ENCODE measurements at regions not wholly inside any gene's neighbourhood (a gene's known extent, or its start where the extent isn't known, plus 50 kb on each side); places are given as distances from the start of the nearest gene placed in this dataset.

DNA sequence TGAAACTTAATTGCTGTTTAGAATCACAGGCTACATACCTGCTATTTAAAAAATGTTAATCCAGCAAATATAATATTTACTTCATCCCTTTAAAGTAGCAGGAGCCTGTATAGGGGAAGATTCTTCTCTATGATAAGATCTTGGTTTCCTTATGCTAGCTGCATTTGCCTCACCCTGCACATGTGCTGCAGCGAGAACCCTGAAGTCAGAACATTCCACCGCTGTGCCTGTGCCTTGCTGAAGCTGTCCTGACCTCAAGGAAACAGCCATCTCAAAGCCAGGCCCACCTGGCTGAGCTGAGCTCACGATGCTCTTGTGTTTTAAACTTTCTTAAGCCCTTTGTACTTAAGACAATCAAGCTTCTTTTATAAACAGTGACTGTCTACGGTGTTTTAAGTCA lies 355.0 kb upstream of the PCDH20 start:
- no peaks in the 10 kb centered on the region; the same call in 1 of the 2 replicates for H3K36me3 Mint-ChIP-seq (ENCODE audit: low read depth)
- no peak for DNase-seq
- H3K27ac Mint-ChIP-seq: no peak overlapping the region
- TF ChIP-seq, protein P1, sequence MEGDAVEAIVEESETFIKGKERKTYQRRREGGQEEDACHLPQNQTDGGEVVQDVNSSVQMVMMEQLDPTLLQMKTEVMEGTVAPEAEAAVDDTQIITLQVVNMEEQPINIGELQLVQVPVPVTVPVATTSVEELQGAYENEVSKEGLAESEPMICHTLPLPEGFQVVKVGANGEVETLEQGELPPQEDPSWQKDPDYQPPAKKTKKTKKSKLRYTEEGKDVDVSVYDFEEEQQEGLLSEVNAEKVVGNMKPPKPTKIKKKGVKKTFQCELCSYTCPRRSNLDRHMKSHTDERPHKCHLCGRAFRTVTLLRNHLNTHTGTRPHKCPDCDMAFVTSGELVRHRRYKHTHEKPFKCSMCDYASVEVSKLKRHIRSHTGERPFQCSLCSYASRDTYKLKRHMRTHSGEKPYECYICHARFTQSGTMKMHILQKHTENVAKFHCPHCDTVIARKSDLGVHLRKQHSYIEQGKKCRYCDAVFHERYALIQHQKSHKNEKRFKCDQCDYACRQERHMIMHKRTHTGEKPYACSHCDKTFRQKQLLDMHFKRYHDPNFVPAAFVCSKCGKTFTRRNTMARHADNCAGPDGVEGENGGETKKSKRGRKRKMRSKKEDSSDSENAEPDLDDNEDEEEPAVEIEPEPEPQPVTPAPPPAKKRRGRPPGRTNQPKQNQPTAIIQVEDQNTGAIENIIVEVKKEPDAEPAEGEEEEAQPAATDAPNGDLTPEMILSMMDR (IDR thresholded peaks at IDR 0.05): no peak
- no peak overlapping the region for H3K4me3 Mint-ChIP-seq
- H3K4me1 Mint-ChIP-seq (ENCODE audit: low read depth): no peaks in the 10 kb centered on the region
- H3K27me3 Mint-ChIP-seq (ENCODE audit: insufficient read depth): no peaks in the 10 kb centered on the region
- H3K9me3 Mint-ChIP-seq: peaks cover 15% of the 10 kb centered on the region

GRCh38 chr13:61768175-61768574 lies 352.5 kb upstream of the PCDH20 start:
- Mint-ChIP-seq H3K27ac (no peak overlapping the region), H3K4me3 (no peak overlapping the region), H3K9me3 (peaks cover 18% of the 10 kb centered on the region), H3K36me3 (ENCODE audit: low read depth) (no peaks in the 10 kb centered on the region; the same call in 1 of the 2 replicates), H3K27me3 (ENCODE audit: insufficient read depth) (0 out of 2 replicates have a peak, but pooled peaks cover 2% of the 10 kb centered on the region), H3K4me1 (ENCODE audit: low read depth) (no peaks in the 10 kb centered on the region)
- TF ChIP-seq, protein P1 (IDR thresholded peaks at IDR 0.05): no peak
- no peak for DNase-seq

- DNase-seq: no peak
- no peak overlapping the region for H3K4me3 Mint-ChIP-seq
- H3K4me1 Mint-ChIP-seq (ENCODE audit: low read depth): no peaks in the 10 kb centered on the region
- 0 out of 2 replicates have a peak, but pooled peaks cover 2% of the 10 kb centered on the region for H3K27me3 Mint-ChIP-seq (ENCODE audit: insufficient read depth)
- no peaks in the 10 kb centered on the region; the same call in 1 of the 2 replicates for H3K36me3 Mint-ChIP-seq (ENCODE audit: low read depth)
- H3K27ac Mint-ChIP-seq: no peak overlapping the region
- TF ChIP-seq, protein P1 (IDR thresholded peaks at IDR 0.05): no peak
- H3K9me3 Mint-ChIP-seq: peaks cover 20% of the 10 kb centered on the region
Observed at GRCh38 chr13:61766667-61767058, 351.0 kb upstream of the PCDH20 start.

DNA sequence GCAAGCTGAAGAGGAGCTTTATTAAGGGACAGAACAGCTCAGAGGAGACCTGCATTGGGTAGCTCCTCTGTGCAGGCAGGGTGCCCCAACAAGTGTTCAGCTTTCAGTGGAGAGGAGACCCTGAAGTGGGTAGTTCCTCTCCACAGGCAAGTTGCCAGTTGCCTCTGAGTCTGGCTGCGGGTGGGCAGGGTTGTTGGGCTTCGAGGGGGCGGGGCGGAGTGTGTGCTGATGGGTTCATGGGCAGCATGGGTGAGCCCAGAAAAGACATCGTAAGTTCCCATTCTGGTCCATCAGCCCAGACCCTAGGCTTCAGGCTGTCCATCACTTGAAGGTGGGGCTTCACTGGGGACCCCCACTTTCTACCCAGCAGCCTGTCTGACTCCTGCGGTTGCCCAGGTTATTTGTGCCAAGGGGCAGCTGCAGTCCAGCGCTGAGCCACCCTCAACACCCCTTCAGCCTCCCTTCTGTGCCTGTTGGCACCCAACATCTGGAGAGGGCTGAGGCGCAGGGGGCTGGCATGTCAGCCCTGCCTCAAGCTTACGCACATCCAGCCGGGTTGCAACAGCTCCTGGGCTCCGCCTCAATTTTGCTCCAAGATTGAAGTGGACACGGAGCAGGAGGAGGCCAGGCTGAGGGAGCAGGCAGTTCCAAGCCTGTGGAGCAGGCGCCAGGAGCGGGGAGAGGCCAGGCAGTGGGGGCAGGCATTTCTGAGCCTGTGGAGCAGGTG lies 350.5 kb upstream of the PCDH20 start:
- H3K9me3 Mint-ChIP-seq: peaks cover 20% of the 10 kb centered on the region
- no peaks in the 10 kb centered on the region; the same call in 1 of the 2 replicates for H3K36me3 Mint-ChIP-seq (ENCODE audit: low read depth)
- TF ChIP-seq, protein P1 (IDR thresholded peaks at IDR 0.05): no peak

DNA sequence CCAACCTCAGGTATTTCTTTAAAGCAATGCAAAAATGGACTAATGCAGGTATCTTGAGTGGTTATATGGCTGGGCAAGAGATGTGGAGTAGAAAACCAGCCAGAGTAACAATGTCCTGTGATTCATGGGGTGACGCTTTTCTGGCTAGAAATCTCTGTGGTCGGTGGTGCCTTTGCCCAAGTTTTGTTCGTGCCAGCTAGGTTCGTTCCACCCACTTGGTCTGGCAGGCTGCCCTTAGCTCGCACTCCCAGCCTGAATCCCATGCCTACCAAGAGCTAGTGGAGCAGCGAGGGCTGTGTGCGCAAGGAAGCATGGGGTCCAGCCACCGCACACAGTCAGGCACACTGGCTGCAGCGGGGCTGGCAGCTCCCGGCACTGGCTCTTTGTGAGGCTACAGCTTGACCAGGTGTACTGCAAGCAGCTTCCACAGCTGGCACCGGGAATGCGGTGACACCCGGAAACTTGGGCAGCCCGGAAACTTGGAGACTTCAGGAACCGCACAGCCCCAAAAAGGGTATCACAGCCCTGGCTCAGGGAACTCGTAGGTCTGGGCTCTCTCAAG lies 349.6 kb upstream of the PCDH20 start:
- Mint-ChIP-seq H3K27ac (no peak overlapping the region), H3K4me3 (no peak overlapping the region), H3K9me3 (peaks cover 25% of the 10 kb centered on the region), H3K36me3 (ENCODE audit: low read depth) (no peaks in the 10 kb centered on the region; the same call in 1 of the 2 replicates), H3K27me3 (ENCODE audit: insufficient read depth) (0 out of 2 replicates have a peak, but pooled peaks cover 2% of the 10 kb centered on the region), H3K4me1 (ENCODE audit: low read depth) (no peaks in the 10 kb centered on the region)
- TF ChIP-seq, protein P1 (IDR thresholded peaks at IDR 0.05): no peak
- DNase-seq: no peak

More for the DNA sequence above, 350.5 kb upstream of the PCDH20 start:
- H3K27ac Mint-ChIP-seq: no peak overlapping the region
- H3K27me3 Mint-ChIP-seq (ENCODE audit: insufficient read depth): 0 out of 2 replicates have a peak, but pooled peaks cover 2% of the 10 kb centered on the region
- no peaks in the 10 kb centered on the region for H3K4me1 Mint-ChIP-seq (ENCODE audit: low read depth)
- H3K4me3 Mint-ChIP-seq: no peak overlapping the region
- no peak for DNase-seq
